Liver (tissue), 3 donors: ENCODE measurements at regions not wholly inside any gene's neighbourhood (a gene's known extent, or its start where the extent isn't known, plus 50 kb on each side); places are given as distances from the start of the nearest gene placed in this dataset.

Source experiments
- CTCF ChIP-seq: fragments of 150-350 bp; IDR thresholded peaks from 2 replicates; pipeline ENCODE4 v1.5.1; 2017; ENCODE audit warnings: improper control_type of control experiment, low read depth, low read length; ENCODE audit not compliant: missing input control
- FOXA2 ChIP-seq: IDR thresholded peaks from 2 replicates; pipeline ENCODE4 v1.6.1; 2016; ENCODE audit warnings: antibody characterized with exemption
- MAX ChIP-seq: IDR thresholded peaks from 2 replicates; pipeline ENCODE4 v1.6.1; 2016; ENCODE audit warnings: antibody characterized with exemption
- TAF1 ChIP-seq: conservative IDR thresholded peaks from 2 replicates; pipeline ENCODE4 v1.6.1; 2016; ENCODE audit warnings: antibody characterized with exemption, mild to moderate bottlenecking
- ZBTB33 ChIP-seq: IDR thresholded peaks from 2 replicates; pipeline ENCODE4 v1.6.1; 2016; ENCODE audit warnings: antibody characterized with exemption
- donor health status: healthy.
- donor health status: healthy.

- TF ChIP-seq ZBTB33 (no peak), MAX (no peak), CTCF (no peak), TAF1 (no peak), FOXA2 (no peak)
Measured at GRCh38 chr10:30210296-30210695, 138.8 kb downstream of the MTPAP start.
